HFFc6 (cell line): ENCODE measurements at regions not wholly inside any gene's neighbourhood (a gene's known extent, or its start where the extent isn't known, plus 50 kb on each side); places are given as distances from the start of the nearest gene placed in this dataset.

Experiments used
- DNase-seq: peaks from one replicate; pipeline ENCODE4 v3.0.0-alpha.2; 2018
- H3K27ac Mint-ChIP-seq: 2 replicates; pipeline ENCODE4 v1.8.0; 2020; ENCODE audit warnings: mild to moderate bottlenecking, mixed read lengths
- H3K27me3 Mint-ChIP-seq: 2 replicates; pipeline ENCODE4 v1.8.0; 2021; ENCODE audit warnings: mild to moderate bottlenecking, moderate library complexity, mixed read lengths; ENCODE audit not compliant: insufficient read depth
- H3K36me3 Mint-ChIP-seq: 2 replicates; pipeline ENCODE4 v1.8.0; 2021; ENCODE audit warnings: low read depth, mixed read lengths
- H3K4me1 Mint-ChIP-seq: 2 replicates; pipeline ENCODE4 v1.8.0; 2020; ENCODE audit warnings: low read depth, mixed read lengths
- H3K4me3 Mint-ChIP-seq: 2 replicates; pipeline ENCODE4 v1.8.0; 2020; ENCODE audit warnings: mild to moderate bottlenecking, moderate library complexity, mixed read lengths
- H3K9me3 Mint-ChIP-seq: 2 replicates; pipeline ENCODE4 v1.8.0; 2020; ENCODE audit warnings: mild to moderate bottlenecking, mixed read lengths
- TF ChIP-seq, protein P1 (sequence below): fragments of 200-600 bp; sonication (generic); IDR thresholded peaks from 2 replicates; pipeline ENCODE4 v1.5.0; 2021; ENCODE audit warnings: antibody characterized with exemption, mild to moderate bottlenecking

- peaks cover 11% of the 10 kb centered on the region for H3K4me1 Mint-ChIP-seq
- DNase-seq, result no peak
Measured at GRCh38 chrX:10929747-10930146, 181.4 kb upstream of the HCCS start.

DNA sequence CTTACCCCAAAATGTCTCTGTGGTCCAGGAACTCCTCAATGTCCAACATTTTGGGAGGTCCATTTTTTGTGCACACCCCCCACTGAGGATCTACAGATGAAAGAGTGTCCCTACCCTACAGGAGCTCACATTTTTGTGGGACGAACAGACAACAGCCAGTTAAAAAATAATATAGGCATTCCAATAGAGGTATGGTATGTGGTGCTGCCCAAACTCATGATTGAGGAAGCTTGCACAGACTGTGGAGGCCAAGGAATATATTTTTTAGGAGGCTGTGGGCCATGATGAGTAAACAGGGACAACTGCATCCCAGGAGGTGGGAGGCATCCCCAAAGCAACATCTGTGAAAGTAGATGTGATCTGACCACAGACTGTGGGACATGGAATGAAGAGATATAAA is 181.0 kb upstream of the HCCS start:
- peaks cover 1% of the 10 kb centered on the region for H3K27me3 Mint-ChIP-seq
- no peak overlapping the region for H3K27ac Mint-ChIP-seq
- peaks cover 11% of the 10 kb centered on the region for H3K4me1 Mint-ChIP-seq
- no peaks in the 10 kb centered on the region for H3K36me3 Mint-ChIP-seq
- no peak overlapping the region for H3K4me3 Mint-ChIP-seq
- TF ChIP-seq, protein P1, sequence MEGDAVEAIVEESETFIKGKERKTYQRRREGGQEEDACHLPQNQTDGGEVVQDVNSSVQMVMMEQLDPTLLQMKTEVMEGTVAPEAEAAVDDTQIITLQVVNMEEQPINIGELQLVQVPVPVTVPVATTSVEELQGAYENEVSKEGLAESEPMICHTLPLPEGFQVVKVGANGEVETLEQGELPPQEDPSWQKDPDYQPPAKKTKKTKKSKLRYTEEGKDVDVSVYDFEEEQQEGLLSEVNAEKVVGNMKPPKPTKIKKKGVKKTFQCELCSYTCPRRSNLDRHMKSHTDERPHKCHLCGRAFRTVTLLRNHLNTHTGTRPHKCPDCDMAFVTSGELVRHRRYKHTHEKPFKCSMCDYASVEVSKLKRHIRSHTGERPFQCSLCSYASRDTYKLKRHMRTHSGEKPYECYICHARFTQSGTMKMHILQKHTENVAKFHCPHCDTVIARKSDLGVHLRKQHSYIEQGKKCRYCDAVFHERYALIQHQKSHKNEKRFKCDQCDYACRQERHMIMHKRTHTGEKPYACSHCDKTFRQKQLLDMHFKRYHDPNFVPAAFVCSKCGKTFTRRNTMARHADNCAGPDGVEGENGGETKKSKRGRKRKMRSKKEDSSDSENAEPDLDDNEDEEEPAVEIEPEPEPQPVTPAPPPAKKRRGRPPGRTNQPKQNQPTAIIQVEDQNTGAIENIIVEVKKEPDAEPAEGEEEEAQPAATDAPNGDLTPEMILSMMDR, result no peak
- H3K9me3 Mint-ChIP-seq, result no peaks in the 10 kb centered on the region
- no peak for DNase-seq

More at GRCh38 chrX:10929747-10930146, 181.4 kb upstream of the HCCS start:
- peaks cover 1% of the 10 kb centered on the region for H3K27me3 Mint-ChIP-seq
- no peaks in the 10 kb centered on the region for H3K36me3 Mint-ChIP-seq
- H3K4me3 Mint-ChIP-seq, result no peak overlapping the region
- no peaks in the 10 kb centered on the region for H3K9me3 Mint-ChIP-seq
- TF ChIP-seq, protein P1, result no peak
- no peak overlapping the region for H3K27ac Mint-ChIP-seq

DNA sequence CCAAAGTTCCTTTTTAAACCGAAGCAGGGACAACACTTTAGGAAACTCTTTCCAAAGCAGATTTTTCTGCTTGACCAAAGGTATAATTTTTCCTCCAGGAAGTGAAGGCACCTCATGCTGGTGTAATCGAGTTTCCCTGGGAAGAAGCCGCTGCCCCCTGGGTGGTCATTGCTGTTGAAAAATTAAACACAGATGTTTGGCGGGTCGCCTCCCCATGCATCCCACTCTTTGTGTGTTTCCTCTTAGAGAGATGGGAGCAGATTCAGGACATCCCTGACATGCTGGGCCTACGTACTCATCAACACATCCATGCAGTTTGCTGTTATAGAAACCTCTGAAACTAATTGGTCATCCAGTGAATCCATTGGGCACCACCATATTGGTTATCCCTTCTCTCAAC is 179.2 kb upstream of the HCCS start:
- Mint-ChIP-seq H3K4me1 (peaks cover 11% of the 10 kb centered on the region), H3K27ac (no peak overlapping the region), H3K27me3 (peaks cover 1% of the 10 kb centered on the region), H3K4me3 (no peak overlapping the region), H3K9me3 (no peaks in the 10 kb centered on the region), H3K36me3 (no peaks in the 10 kb centered on the region)
- no peak for DNase-seq
- TF ChIP-seq, protein P1, result no peak

GRCh38 chrX:10932842-10933440 is 178.2 kb upstream of the HCCS start:
- Mint-ChIP-seq H3K9me3 (no peaks in the 10 kb centered on the region), H3K36me3 (no peaks in the 10 kb centered on the region), H3K27ac (no peak overlapping the region), H3K4me3 (no peak overlapping the region), H3K4me1 (peaks cover 17% of the 10 kb centered on the region), H3K27me3 (peaks cover 1% of the 10 kb centered on the region)
- TF ChIP-seq, protein P1, result no peak
- peak; percentile 4 for DNase-seq

- TF ChIP-seq, protein P1, result no peak
- Mint-ChIP-seq H3K9me3 (no peaks in the 10 kb centered on the region), H3K4me3 (no peak overlapping the region), H3K4me1 (peaks cover 40% of the 10 kb centered on the region), H3K27me3 (peaks cover 1% of the 10 kb centered on the region), H3K27ac (no peak overlapping the region), H3K36me3 (no peaks in the 10 kb centered on the region)
- DNase-seq, result no peak
Measured at GRCh38 chrX:10935501-10935900, 175.6 kb upstream of the HCCS start.

GRCh38 chrX:10936976-10937375 is 174.2 kb upstream of the HCCS start:
- TF ChIP-seq, protein P1, result no peak
- DNase-seq, result no peak
- Mint-ChIP-seq H3K4me1 (peaks cover 40% of the 10 kb centered on the region), H3K4me3 (no peak overlapping the region), H3K27ac (no peak overlapping the region), H3K36me3 (no peaks in the 10 kb centered on the region), H3K9me3 (no peaks in the 10 kb centered on the region), H3K27me3 (peaks cover 1% of the 10 kb centered on the region)
